GM19467 (cell line): ENCODE measurements at regions not wholly inside any gene's neighbourhood (a gene's known extent, or its start where the extent isn't known, plus 50 kb on each side); places are given as distances from the start of the nearest gene placed in this dataset.

ENCODE experiments used
- ATAC-seq: cut with Tn5 transposase; IDR thresholded peaks from one replicate; pipeline ENCODE4 v1.9.1; 2021; ENCODE audit warnings: mild to moderate bottlenecking, moderate library complexity; ENCODE audit not compliant: unreplicated experiment

GRCh38 chr15:97654481-97655076, 305.9 kb upstream of the ARRDC4 start:
- ATAC-seq: no peak

DNA sequence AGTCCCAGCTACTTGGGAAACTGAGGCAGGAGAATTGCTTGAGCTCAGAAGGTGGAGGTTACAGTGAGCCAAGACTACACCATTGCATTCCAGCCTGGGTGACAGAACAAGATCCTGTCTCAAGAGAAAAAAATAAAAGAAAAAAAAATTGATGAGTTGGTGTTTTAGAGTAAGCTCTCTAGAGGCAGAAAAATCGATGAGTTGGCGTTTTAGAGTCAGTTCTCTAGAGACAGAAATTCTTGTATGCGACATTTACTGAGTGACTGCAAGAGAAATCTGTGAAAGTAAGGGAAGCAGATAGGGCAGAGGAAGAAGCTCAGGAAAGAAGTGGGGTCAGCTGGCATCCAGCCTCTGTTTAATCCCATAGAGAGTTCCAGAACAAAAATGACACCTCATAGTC, 298.7 kb upstream of the ARRDC4 start:
- ATAC-seq: no peak

GRCh38 chr15:97672586-97672985, 287.9 kb upstream of the ARRDC4 start:
- no peak for ATAC-seq

DNA sequence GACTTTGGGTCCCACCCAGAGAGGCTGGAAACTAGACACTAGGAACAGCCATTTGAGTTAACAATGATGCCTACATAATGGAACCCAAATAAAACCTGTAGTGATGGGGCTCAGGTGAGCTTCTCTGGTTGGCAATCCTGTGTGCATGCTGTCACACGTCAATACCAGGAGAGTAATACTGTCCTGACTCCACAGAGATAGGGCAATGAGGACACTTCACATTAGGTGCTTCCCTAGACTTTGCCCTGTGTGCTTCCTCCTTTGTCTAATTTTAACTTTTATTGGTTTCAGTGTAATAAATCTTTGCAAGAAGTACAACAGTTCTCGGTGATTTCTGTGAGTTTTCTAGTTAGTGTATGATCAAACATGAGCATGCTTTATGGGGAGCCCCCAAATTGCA, 281.8 kb upstream of the ARRDC4 start:
- ATAC-seq: no peak

DNA sequence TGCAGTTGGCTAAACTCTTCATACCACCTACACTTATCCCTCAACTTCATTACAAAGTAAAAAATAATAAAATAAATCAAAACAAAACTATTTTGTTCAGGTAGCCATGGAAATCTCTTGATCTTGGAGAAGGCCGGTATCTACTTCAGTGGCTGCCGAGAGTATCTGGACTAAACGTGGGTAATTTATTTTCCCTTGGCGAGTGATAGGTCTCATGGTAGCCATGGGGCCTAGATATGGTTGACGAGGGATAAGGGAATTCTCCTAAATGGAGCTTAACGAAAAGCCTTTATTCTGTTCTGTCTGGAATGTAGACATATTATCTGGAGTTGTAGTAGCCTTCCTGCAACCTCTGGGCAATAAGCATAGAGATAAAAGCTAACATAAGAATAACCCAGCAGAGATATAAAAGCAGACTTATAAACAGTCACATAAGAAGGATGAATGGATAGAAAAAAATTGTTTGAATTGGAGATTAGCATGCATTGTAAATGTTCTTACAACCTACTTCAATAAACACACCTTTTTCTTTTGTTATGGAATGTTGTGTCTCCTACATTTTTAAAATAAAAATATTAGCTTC, 281.3 kb upstream of the ARRDC4 start:
- no peak for ATAC-seq

DNA sequence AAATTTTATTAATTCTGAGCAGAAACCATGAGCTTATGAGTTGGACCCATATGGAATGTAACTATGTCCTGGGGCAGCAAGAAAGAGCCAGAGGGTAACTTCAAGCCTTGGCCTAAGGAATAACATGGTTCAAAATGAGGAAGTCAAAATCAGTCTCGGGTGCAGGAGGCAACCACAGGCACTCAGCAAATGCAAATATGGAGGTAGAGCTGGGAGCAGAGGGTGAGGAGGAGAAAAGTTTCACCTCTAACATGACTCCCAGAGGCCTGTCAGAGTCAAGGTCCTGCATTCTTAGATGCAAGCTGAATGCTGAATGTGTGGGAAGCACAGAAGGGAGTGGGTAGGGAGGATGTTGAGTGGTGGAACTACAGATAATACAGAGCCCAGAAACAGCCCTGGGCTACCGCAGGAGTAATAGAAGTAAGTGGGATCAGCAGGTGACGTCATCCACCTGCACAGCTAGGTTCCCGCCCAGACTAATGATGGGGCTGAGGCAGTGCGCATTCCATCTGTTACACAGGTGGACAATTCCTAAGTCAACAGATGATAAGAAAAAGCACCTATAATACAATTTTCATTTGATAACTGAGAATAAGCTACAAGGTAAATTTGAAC, 279.8 kb upstream of the ARRDC4 start:
- ATAC-seq: no peak

DNA sequence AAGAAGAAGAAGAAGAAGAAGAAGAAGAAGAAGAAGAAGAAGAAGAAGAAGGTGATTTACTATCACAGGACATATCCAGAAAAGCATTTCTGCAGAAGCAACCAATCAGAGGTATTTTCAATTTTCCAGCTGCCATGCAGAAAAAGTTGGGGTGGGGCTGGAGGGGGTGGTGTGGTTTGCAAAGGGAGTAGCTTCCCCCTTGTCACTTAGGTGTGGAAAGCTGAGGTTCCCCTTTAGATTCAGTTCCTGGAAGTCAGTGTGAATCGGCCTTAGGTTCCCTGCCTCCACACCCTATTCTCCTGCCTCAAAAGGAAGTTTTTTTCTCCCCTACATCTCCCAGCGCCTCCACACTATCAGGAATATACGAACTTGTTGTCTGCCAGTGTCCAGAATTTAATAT, 276.7 kb upstream of the ARRDC4 start:
- no peak for ATAC-seq

- no peak for ATAC-seq
Measured at GRCh38 chr15:97684249-97684648, 276.3 kb upstream of the ARRDC4 start.

DNA sequence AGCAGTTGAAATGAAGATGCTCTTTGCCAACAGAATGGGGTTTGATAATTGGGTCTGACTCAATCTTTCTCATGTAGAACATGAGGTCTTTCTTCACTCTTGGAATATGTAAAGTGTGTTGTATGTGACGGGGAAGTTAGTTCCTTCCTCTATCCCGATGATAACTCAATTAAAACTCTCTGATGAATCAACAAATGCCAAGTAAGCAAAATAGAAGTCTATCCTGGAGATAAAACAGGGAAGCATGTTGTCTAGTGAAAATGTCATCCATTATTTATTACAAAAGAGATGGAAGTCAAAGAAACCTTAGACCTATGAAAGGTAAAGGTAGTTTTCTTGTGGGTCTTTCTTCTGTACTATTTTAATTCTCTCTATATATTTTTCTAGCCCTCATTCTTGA, 274.2 kb upstream of the ARRDC4 start:
- ATAC-seq: no peak

GRCh38 chr15:97687654-97688053, 272.8 kb upstream of the ARRDC4 start:
- no peak for ATAC-seq

DNA sequence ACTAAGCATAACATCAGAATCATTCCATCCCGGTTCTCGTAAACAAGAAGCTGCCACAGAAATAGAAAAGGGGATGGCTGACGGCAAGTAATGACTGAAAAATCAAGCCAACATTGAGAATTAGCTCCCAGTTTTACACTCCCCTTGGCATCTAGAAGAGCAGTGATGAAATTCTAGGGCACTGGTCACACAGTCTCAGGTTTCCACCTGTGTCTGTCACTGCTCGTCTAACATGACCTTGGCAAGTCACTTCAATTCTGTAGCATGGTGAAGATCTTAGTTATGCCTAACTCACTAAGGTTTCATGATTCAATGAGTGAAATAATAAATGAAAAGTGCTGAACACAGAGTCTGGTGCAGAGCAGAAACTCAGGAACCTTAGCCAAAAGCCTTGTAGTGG, 272.3 kb upstream of the ARRDC4 start:
- no peak for ATAC-seq

GRCh38 chr15:97688886-97689285, 271.6 kb upstream of the ARRDC4 start:
- no peak for ATAC-seq

DNA sequence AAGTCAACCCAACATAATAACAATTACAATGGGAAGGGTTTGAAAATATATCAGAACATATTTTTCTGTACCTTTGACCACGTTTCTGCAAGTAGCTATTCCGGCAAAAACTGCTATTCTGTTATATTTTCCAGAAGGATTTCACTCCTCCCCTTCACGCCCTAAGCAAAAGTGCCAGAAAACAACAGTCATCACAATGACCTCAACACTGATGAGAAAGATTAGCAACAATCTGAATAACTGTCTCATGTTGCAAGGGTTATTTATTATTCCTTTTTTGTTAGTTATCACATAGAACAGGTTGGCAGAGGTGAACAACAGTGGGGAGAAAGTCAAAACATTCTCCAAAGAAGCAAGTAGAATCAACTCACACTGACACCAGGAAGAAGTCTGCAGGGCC, 269.4 kb upstream of the ARRDC4 start:
- no peak for ATAC-seq

DNA sequence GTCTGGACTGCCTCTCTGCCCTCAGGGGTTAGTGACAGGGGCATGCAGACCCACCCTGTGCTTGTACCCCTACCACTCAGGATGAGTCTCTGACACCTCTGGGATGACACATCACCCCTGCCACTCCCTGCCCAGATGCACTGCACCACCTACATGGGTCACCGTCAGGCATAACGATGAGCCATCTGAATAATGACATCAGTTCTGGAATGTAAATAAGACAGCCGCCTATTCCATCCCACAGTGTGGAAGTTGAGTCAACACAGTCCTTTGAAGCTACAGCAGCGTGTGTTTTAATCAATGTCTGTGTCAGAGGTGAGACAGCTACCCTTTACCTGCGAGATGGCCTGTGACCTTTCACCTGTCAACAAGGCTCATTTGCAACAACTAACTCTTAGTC, 268.7 kb upstream of the ARRDC4 start:
- ATAC-seq: no peak

DNA sequence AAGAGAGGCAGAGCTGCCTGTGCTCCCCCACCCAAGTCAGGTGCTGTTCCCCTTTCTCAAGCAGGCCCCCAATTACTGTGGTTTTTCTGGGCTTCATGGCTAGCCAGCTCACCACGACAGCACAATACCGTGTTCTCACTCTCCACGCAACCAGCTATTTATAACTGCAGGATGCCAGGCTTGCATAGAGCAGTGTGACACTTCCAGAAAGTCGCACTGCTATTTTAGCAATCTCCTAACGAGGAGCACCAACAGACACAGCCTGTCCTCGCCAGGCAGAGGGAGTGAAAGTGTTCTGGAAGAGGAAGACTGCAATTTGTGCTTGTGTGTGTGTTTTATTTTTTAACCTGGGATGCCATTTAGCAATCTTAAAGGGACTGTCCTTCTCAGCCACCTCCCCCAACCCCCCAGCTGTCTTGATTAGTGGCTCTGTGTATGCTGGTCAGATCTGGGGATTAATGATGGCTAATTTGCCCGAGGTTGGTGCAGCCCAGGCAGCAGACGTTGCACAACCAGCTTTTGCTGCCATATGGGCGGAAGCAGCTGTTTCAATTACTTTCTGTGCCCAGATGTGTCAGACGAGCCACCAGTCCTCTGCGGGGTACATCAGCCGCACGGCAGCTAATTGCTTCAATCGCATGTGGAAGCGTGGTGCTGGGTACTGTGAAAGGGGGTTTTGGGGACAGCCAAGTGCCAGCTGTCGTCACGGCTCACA, 268.0 kb upstream of the ARRDC4 start:
- ATAC-seq: no peak

DNA sequence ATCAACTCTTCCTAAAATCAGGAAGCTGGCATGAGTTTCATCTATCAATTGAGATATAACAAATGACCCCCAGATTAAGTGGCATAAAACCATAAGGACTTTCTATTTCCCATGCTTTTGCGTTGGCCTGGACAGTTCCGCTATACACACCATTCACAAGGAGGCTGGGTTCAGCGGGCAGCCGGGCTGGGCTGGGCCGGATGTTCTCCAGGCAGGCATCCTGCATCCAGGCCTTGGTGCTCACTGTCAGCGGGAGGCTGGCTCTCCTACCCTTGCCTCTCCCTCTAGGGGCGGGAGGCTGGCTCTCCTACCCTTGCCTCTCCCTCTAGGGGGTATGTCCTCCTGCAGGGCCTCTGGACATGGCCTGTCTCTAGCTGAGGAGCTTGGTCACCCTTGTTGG, 266.0 kb upstream of the ARRDC4 start:
- no peak for ATAC-seq

DNA sequence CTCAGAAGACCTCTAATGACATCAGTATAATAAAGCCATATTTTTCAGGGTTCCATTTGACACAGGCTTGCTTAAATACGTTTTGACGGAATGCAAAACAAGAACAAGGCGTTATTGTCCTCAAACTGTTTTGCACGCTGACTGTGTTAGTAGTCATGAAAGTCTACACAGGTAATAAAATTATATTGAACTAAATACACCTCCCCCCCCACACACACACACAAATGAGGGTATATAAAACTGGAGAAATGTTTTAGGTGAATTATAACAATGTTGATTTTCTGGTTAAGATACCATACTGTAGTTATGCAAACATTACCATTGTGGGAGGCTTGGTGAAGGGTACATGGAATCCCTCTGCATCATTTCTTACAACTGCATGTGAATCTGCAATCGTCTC, 257.1 kb upstream of the ARRDC4 start:
- ATAC-seq: no peak

- ATAC-seq: no peak
Measured at GRCh38 chr15:97706059-97706458, 254.4 kb upstream of the ARRDC4 start.

DNA sequence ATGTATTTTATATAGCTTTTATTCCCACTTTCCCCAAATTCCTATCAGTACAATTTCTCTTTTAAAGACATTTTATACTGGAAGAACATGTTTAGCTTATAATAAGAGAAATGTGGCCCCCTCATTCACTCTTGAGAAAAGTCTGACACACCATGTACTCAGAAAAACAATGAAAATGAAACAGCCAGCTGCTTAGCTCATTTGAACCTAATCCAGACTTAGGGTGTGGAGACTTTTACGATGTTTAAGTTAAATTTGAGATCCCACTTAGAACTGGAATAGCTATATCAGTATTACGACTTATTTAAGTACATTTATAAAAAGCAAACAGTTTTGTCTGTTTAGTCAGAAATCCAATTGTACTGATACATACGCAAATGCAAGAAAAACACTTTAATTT, 252.3 kb upstream of the ARRDC4 start:
- no peak for ATAC-seq

DNA sequence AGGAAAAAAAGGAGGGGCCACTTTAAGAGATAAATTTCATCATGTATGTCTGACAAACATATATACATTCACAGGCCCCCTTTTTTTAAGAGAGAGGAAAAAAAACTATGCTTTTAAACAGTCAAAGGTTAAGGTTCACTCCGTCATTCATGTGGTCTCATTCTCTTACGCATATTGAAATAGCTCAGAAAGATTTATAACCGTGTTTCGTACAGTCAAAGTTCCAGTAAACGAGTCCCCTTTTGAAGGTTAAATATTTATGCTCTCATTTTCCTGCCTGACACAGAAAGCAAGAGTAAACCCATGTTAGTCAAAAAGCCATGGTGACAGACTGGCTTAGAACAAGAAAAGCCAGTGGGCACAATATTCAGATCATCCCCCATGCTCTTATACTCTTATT, 248.0 kb upstream of the ARRDC4 start:
- no peak for ATAC-seq

DNA sequence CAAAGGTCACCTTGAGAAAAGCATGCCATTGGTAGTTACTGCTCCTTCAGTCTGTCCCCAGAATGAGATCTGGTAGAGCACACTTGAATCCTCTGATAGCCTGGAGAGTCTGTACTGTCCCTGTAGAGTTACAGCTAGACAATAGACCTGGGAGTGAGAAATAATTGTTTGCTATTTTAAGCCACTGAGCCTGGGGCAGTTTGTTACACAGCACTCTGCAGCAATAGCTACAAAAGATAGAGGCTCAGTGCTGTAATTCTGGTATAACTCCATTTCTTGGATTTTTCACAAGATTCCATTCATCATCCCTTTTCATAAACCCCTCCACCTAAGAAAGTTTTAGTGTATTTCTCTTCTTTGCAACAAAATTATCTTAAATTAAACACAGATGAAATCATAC, 242.7 kb upstream of the ARRDC4 start:
- ATAC-seq: no peak

DNA sequence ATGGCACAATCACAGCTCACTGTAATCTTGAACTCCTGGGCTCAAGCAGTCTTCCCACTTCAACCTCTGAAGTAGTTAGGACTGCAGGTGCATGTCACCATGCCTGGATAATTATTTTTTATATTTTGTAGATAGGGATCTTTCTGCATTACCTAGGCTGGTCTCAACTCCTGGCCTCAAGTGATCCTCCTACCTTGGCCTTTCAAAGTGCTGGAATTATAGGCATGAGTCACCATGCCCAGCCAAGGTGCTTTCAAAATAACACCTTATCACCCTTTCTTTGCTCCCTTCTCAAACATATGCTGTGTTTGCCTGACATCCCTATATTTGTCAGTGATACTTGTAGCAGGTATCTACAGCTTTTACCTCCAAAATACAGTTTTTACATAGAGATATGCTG, 242.0 kb upstream of the ARRDC4 start:
- no peak for ATAC-seq
